Adrenal gland (tissue), 9 donors: ENCODE measurements at regions not wholly inside any gene's neighbourhood (a gene's known extent, or its start where the extent isn't known, plus 50 kb on each side); places are given as distances from the start of the nearest gene placed in this dataset.
"Not testable (repeated sequence)": the region's sequence is repeated elsewhere in the genome, so short reads cannot be mapped to it uniquely, and the experiment has no call there.

ENCODE experiments used
- DNase-seq, 7 donors: peaks; one replicate each; pipeline ENCODE4 v3.0.0-alpha.2; 2019 to 2020
- H3K27ac ChIP-seq, 5 donors: fragments of 200-600 bp; sonication (generic) in 4 of 5; 1 replicate in 3 of 5; 2 replicates in 2 of 5; pipeline versions ENCODE4 v1.5.1 to v1.8.0; 2016 to 2020; ENCODE audit warnings: mild to moderate bottlenecking in 1 of 5
- H3K27me3 ChIP-seq: fragments of 200-600 bp; 2 replicates; pipeline ENCODE4 v1.8.0; 2021
- H3K36me3 ChIP-seq, 2 donors: fragments of 200-600 bp; replicated peaks in 1 of 2; 1 replicate in 1 of 2; 2 replicates in 1 of 2; pipeline versions ENCODE4 v1.5.1 to v1.8.0; 2018 to 2022
- H3K4me1 ChIP-seq, 2 donors: fragments of 200-600 bp; replicated peaks in 1 of 2; 1 replicate in 1 of 2; 2 replicates in 1 of 2; pipeline versions ENCODE4 v1.5.1 to v1.8.0; 2018 to 2021
- H3K4me3 ChIP-seq, 4 donors: fragments of 200-600 bp; sonication (generic) in 3 of 4; one replicate each; pipeline ENCODE4 v1.5.1; 2016 to 2018
- H3K9me3 ChIP-seq, 3 donors: fragments of 200-600 bp; sonication (generic) in 1 of 3; replicated peaks in 1 of 3; 1 replicate in 2 of 3; 2 replicates in 1 of 3; pipeline versions ENCODE4 v1.5.1 to v1.8.0; 2016 to 2021
- CTCF ChIP-seq, 6 experiments: fragments of 450-650 bp in 4 of 6; fragments of 200-600 bp in 2 of 6; sonication (generic) in 1 of 6; IDR thresholded peaks; 1 replicate in 5 of 6; 2 replicates in 1 of 6; pipeline versions ENCODE4 v1.5.1 to v1.8.0; 2016 to 2021; ENCODE audit warnings: antibody characterized with exemption in 6 of 6, mild to moderate bottlenecking in 2 of 6, moderate library complexity in 1 of 6
- POLR2A ChIP-seq, 2 donors: fragments of 450-650 bp; IDR thresholded peaks; one replicate each; pipeline ENCODE4 v1.6.1; 2017; ENCODE audit warnings: antibody characterized with exemption in 2 of 2, mild to moderate bottlenecking in 2 of 2, moderate library complexity in 1 of 2
- WGBS, 4 donors: extraction: QIAGEN DNeasy Blood & Tissue Kit in 2 of 4; methylation state at CpG; one replicate each; pipeline versions ENCODE4 v1.1.5 to v1.1.7; 2013 to 2017; 5-methylcytosine and 5-hydroxymethylcytosine counted together
- intact Hi-C, 2 donors: fragments of 100-400 bp; cut with DNase I; formaldehyde crosslinking; loops; one replicate each; pipeline versions ENCODE4 v1.14.1 to v1.15.0; 2022 to 2023
- donor health status: healthy with polysubstance abuse.
- donor health status: Bipolar disorder and iron deficiency.
- donor health status: DM: yes; HTN: yes; CAD: no.
- donor health status: DM: no; HTN: no; CAD: no.
- donor health status: DM: no; HTN: no; CAD: no.

- TF ChIP-seq POLR2A (IDR thresholded peaks at IDR 0.05) (no peak), CTCF (IDR thresholded peaks at IDR 0.05) (no peak)
- no peak overlapping the region for H3K4me3 ChIP-seq
- intact Hi-C loops: no loop called here
- DNase-seq: no peak
- H3K4me1 ChIP-seq: no peaks in the 10 kb centered on the region
- H3K27ac ChIP-seq: no peak overlapping the region
- H3K27me3 ChIP-seq: no peaks in the 10 kb centered on the region
- H3K36me3 ChIP-seq: no peaks in the 10 kb centered on the region
- 76 to 80% (median 78%) methylated on average over 3 of the region's 3 CpGs for WGBS, 4 donors
- H3K9me3 ChIP-seq: no peaks in the 10 kb centered on the region
Observed at GRCh38 chr5:74490814-74491213, 149.7 kb downstream of the ENC1 start.

GRCh38 chr5:74482990-74483389 is 157.5 kb downstream of the ENC1 start:
- Histone ChIP-seq H3K36me3 (no peaks in the 10 kb centered on the region), H3K4me3 (no peak overlapping the region), H3K27ac (no peak overlapping the region), H3K4me1 (no peaks in the 10 kb centered on the region), H3K27me3 (no peaks in the 10 kb centered on the region), H3K9me3 (no peaks in the 10 kb centered on the region)
- DNase-seq: no peak
- intact Hi-C loops: no loop called here
- TF ChIP-seq POLR2A (IDR thresholded peaks at IDR 0.05) (no peak), CTCF (IDR thresholded peaks at IDR 0.05) (no peak)
- 73 to 86% (median 79%) methylated on average over 3 of the region's 3 CpGs for WGBS, 4 donors

- no peak for DNase-seq
Observed at GRCh38 chr5:74482523-74482922, 158.0 kb downstream of the ENC1 start.

GRCh38 chr5:74481357-74481756 is 159.2 kb downstream of the ENC1 start:
- H3K4me3 ChIP-seq, H3K27ac ChIP-seq, intact Hi-C loops, H3K4me1 ChIP-seq, H3K27me3 ChIP-seq, H3K9me3 ChIP-seq, DNase-seq, H3K36me3 ChIP-seq: not testable (repeated sequence)
- 88 to 95% (median 91%) methylated on average over 2 of the region's 2 CpGs for WGBS, 4 donors

More at GRCh38 chr5:74482523-74482922, 158.0 kb downstream of the ENC1 start:
- no peaks in the 10 kb centered on the region for H3K4me1 ChIP-seq
- TF ChIP-seq CTCF (IDR thresholded peaks at IDR 0.05): no peak
- no peak for TF ChIP-seq POLR2A (IDR thresholded peaks at IDR 0.05)
- H3K27me3 ChIP-seq: no peaks in the 10 kb centered on the region
- H3K36me3 ChIP-seq: no peaks in the 10 kb centered on the region
- intact Hi-C loops: no loop called here
- H3K9me3 ChIP-seq: no peaks in the 10 kb centered on the region
- WGBS, 4 donors: 78 to 81% (median 79%) methylated on average over 6 of the region's 6 CpGs
- H3K4me3 ChIP-seq: no peak overlapping the region
- H3K27ac ChIP-seq: no peak overlapping the region

- Histone ChIP-seq H3K27ac (no peak overlapping the region), H3K9me3 (no peaks in the 10 kb centered on the region), H3K36me3 (no peaks in the 10 kb centered on the region), H3K4me3 (no peak overlapping the region), H3K4me1 (no peaks in the 10 kb centered on the region), H3K27me3 (no peaks in the 10 kb centered on the region)
- TF ChIP-seq POLR2A (IDR thresholded peaks at IDR 0.05): no peak
- TF ChIP-seq CTCF (IDR thresholded peaks at IDR 0.05): no peak
- DNase-seq: no peak
- WGBS, 4 donors: 88 to 94% (median 92%) methylated on average over 6 of the region's 6 CpGs
- intact Hi-C loops: no loop called here
Observed at GRCh38 chr5:74480201-74480600, 160.3 kb downstream of the ENC1 start.
